GM18499 (cell line): ENCODE measurements at regions not wholly inside any gene's neighbourhood (a gene's known extent, or its start where the extent isn't known, plus 50 kb on each side); places are given as distances from the start of the nearest gene placed in this dataset.

Experiments used
- ATAC-seq: cut with Tn5 transposase; IDR thresholded peaks from one replicate; pipeline ENCODE4 v1.9.1; 2021; ENCODE audit warnings: moderate number of reproducible peaks; ENCODE audit not compliant: insufficient read depth, unreplicated experiment

DNA sequence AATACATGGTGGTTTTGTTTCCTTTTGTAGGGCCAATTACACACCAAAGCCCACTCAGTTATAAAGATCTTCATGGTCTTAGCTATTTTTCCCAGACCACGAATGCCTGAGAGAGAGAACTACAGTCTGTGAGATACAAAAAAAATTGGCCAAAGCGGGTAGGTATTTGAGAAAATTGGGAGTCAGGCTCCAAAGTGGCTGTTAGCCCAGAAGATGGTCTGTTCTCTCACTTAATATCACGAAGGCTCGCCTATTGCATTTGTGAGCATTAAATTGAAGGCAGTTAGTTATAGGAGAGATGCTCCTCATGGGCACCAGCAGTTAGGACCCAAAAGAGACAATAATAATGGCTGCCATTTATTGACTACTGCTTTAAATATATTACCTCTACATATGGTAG, 342.7 kb downstream of the PLPP3 start:
- no peak for ATAC-seq

DNA sequence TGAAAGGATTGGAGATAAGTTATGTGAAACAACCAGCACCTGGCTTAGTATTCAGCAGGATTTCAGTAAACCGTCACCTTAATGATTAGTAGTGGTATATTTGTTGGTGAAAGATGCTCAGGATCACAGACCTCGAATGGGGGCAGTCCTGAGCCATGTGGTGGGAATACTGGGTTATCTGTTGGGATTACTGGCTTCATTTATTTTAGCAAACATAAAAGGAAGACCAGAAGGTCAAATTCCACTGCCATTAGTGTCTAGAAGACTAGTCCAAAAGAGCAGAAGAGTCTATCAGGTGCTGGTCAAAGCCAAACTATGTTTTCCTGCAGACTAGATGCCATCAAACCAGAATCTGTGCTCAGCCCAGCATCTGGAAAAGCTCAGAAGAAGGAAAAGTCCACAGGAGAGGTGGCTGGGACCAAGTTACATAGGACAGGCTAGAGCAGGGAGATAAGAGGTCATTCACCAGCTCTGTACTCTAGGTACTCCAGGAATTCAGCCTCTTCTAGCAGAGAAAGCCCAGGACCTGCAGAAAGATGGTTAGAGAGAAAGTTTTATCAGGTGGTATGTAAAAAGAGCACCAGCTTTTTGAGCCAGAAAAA, 343.4 kb downstream of the PLPP3 start:
- no peak for ATAC-seq

DNA sequence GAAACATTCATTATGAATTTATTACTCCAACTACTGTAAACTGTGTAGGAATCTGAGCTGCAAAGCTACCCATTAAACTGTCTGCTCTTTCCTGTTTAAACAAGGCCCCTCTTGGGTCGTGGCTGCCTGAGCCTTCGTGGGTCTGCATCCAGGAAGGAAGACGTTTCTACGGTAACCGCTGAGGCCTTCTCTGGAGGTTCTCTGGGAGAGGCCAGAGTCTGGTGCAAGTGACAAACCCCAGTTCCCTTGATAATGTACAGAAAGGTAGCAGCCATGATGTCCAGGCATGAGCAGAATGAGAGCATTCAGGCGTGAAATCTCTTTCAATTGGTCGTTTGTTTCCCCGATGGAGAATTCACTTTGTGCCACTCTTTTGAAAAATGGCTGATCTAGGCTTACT, 350.2 kb downstream of the PLPP3 start:
- ATAC-seq, result no peak

DNA sequence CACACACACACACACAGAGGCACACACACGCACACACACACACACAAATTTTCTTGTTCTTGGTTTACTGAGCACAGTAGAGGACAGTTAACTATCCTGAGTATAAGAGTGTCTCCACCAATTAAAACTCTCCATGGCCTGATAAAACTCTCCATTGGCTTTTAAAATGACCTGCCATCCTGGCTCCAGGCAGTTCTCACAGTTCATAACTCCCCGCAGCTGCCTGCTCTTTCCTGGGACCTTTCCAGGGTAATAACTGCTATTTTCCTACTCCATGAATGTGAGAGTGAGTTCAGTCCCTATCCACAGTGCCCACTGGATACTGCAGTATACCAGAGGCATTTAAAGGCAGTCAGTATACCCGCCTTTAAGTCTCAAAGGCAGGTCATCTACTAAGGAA, 351.5 kb downstream of the PLPP3 start:
- ATAC-seq, result no peak

DNA sequence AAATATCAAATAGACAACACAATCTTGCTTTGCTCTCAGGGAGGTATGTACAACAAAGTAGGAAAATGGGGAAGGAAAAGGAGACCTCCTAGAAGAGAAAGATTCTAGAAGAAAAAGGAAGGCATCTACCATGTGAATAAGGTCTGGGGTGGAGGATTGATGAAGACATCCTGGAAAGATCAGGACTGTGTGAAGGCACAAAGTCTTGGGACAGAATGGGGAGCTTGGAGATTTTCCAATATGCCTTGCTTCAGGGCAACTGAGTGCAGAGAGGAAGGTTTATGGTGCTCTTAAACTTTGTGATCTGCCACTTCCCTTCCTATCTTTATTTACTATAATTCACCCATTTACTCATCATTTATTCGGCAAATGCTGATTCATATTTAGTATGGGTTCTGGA, 352.0 kb downstream of the PLPP3 start:
- no peak for ATAC-seq

DNA sequence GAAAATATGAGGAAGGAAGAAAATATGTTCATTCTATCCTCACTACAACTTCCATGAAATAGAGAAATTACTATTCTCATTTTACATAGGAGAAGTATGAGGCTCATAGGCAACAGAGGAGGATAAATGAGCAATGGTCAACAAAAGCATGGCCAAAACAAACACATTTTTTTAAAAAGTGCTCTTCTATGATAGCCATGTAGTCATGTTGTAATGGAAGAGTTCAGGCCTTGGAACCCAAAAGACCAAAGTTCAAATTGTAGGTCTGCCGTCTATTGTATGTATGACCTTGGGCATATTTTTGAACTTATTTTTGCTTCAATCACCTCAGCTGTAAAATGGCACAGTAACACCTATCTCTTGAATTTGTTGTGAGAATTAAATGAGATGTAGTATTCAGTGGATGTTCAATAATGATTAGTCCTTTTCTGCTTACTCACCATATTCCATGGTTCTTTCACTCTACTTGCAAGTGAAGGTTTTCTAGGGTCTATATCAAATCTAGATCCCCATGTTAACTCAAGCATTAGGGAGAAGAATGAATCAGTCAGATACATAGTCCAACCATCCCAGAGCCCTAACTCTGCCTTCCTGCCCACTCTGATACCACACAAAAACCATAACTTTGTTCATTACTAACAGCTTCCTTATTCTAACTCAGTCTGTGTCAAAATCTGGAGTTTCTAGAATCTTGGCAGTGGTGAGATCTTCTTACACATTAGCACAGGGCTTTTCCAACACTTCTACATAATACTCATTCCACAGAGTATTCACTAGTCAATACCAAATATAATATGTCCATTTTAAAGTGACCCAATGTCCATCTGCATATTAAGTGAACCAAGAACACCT, 353.2 kb downstream of the PLPP3 start:
- ATAC-seq, result no peak

DNA sequence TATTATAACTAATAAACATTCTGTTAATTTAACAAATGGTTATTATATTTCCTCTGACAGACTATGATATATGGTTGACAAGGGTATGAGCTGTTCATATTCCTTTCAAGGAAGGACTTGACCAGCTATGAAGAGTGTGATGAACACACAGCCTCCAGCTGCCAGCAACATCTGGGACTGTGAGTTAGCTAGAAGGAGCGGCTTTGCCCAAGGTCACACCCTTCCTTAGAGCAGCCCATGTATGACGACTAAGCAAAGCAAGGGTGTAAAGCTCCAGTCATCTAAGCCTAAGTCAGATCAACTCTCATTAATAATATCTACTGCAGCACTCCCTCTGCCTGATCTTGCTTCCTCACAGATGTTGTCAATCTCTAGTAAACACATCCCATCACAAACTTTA, 355.4 kb downstream of the PLPP3 start:
- ATAC-seq, result no peak

DNA sequence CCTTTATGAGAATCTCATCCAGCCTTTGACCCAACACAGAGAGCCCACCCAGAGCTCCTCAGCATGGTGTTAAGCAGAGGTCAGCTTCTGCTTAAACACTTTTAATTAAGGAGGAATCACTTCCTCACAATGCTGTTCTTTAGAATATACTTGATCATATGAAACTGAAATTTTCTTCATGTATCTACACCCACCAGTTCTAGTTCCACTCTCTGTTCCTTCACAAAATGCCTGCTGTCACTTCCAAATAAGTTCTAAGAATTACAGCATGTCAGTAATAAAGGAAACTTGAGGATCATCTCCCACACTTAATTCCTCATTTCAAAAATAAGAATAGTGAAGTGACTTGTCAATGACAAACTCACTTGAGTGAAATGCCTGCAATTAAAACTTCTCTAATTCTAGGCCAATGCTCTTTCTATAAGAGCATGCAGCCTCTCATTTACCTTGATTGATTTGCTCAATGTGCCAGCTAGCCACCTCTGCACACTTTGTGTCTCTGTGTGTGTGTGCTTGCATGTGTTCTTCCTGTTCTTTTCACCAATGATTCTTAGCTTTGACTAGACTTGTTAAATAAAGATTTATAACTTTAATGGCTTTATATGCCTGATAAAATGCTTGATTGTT, 356.3 kb downstream of the PLPP3 start:
- no peak for ATAC-seq

DNA sequence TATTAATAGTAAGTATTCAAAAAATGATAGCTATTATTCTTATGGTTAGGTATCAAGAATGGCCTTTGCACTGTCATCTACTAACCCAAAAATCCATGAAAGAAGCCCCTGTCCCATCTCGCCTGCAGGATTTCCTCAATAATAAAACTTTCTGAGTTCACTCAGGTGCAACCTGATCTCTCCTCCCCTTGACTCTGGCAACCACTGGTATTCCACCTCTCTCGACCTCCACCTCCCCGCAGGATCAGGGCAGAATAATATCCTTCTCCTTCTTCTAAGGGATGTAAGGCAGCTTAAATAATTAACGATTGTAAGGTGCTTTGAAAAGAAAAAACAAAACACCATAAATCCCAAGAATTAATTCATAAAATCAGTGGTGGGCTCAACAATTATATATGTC, 359.3 kb downstream of the PLPP3 start:
- ATAC-seq, result no peak

DNA sequence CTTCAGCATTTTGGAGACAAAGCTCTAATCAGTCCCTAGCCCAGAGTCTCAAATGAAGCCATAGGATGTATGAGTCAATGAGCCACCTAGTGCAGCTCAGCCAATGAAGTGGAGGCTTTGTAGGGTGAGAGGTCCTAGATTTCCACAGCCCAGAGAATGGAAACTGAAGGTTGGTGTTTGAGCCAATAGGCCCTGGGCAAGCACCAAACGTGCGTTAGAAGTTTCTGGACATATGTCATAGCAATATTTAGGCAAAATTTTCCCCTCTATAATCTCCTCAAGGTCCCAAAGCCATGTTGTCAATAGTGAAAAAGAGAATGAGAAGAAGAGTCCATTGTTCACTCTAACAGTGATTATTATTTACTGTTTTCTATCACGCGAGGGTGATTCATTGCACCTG, 361.3 kb downstream of the PLPP3 start:
- ATAC-seq, result no peak

DNA sequence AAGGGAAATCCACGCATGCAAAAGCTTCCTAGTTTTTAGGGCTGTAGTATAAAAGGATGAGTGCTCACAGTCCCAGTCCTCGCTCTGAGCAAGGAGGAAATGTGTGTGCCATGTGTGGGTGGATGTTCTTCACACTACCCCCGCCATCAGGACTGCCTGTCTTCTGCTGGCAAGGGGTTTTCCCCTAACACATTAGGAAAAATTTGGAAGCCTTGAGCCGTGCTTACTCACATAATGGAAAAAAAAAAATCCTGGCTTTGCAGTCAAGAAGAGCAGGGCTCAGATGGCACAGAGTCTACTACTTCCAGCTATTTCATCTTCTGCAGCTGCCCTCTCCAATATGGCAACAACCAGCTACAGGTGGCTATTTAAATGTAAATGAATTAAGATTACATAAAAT, 363.1 kb downstream of the PLPP3 start:
- ATAC-seq, result no peak

DNA sequence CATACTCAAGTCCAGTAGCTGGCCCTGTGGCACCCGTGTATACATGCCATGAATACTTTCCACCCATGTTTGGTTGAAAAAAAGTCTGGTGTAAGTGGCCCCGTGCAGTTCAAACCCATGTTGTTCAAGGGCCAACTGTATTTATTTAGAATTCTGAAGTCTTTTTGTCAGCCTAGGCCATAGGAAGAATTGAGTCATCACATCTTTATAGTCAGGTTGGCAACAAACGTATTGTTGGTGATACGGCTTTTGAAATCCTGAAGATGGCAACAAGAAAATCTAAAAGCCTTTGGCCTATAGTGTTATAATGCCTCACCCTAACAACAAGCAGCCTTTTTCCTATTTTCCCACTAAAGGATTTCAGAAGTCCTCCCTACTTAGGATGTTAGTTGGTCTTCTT, 363.6 kb downstream of the PLPP3 start:
- ATAC-seq, result no peak

DNA sequence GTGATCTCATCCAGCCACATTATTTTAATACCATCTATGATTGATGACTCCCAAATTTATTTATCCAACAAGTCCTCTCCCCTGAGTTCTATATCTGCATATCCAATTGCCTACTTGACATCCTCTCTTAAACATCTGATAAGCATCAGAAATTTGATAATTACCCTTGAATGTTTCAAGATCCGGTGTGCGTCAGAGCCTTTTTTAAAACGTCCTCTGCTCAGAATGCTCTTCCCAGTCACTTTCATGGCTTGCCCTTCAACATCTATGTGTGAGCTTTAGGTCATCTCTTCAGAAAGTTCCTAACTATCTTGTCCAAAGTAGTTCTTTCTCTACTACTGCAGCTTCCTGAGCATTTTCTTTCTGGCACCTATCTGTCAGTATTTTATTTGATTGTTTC, 364.3 kb downstream of the PLPP3 start:
- ATAC-seq, result no peak

DNA sequence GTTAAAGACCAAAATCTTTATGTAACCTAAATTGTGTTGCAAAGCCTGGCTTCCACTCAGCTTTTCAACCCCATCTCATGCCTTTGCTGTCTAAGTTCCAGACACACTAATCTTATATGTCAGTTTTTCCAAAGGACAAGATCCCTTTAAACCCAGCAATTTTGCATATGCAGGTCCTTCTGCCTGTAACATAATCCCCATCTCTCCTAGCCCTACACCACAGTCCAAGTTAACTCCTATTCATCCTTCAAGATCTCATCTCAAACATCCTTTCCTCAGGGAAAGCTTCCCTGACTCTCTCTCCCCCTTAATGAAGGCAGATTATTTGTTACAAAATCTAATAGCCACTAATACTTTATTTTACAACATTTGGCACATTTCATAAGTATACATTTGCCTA, 366.3 kb downstream of the PLPP3 start:
- no peak for ATAC-seq

DNA sequence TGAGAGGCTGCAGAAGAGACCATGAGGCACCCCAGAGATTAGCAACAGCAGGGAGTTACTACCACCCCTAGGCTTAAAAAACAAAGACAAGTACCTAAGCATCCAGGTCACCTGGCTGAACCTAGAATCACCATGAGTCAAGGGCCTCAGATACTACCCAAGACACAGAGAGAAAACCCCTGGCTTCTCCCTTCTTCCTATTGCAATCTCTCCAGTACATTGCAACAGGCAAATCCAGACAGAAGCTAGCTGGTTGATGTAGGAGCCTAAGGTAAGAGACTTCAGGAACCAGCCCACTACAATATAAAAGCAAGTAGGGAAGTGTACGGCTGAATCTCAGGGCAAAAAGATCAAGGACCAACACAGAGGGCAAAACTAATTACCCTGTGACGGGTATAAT, 367.2 kb downstream of the PLPP3 start:
- no peak for ATAC-seq

DNA sequence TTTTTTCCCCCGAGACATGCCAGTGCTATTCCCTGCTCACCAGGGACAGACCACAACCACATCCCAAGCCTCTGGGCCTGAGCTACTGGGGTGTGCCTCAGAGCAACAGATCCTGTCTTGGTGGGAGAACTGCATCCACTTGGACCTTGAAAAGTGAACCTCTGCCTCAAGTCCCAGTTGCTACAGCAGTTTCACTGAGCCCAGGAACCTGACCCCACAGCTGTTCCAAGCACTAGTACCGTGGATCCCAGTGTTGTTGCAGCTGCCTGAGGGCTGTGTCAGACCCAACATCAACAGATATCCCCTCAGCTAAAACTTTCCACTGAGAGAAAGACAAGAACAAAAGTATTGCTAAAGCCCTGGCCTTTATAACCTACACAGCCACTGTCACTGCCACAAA, 373.0 kb downstream of the PLPP3 start:
- no peak for ATAC-seq

DNA sequence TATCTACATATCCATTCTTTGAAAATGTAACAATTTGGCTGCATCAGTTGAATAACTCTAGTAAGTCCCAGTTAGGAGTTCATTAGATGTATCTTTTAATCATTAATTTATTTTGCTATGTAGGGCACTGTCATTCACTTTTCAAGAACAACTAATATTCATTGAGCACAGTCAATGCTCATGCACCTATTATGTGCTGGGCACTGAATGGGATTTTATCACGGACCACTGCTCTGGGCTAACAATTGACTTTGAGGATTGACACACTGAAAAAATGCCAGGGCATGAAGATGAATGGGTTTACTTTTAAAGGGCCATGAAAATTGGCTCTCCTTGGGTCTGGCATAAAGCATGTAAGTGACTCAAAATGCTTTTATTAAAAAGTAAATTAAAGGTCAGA, 375.2 kb downstream of the PLPP3 start:
- ATAC-seq, result no peak

DNA sequence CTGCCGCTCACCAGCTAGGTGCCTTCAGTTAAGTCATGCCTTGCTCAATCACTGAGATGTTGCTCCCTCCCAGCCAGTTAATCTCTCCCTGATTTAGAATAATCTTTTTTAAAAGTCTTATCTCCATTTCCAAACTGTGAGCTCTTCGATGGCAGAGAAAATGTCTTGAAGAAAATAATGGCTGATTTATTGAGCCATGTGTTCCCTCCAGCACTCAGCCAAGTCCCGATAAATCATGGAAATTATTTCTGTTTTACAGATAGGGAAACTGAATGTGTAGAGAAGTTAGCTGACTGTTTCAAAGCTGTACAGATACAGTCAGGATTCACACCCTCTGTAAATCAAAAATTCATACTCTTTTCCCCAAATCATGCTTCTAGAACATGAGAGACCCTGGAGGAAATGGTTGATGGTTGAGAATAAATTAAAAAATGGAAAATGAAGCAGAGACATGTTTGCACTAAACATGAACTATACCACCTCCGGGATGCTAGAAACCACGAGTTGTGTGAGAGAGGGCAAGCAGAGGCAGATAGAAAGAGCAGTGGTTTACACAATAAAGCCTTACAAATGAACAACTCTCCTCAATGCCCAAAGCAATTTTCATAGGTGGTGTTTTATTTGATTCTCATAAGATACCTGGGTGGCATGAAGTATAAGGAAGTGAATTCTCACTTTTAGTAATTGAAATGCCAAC, 376.4 kb downstream of the PLPP3 start:
- no peak for ATAC-seq

DNA sequence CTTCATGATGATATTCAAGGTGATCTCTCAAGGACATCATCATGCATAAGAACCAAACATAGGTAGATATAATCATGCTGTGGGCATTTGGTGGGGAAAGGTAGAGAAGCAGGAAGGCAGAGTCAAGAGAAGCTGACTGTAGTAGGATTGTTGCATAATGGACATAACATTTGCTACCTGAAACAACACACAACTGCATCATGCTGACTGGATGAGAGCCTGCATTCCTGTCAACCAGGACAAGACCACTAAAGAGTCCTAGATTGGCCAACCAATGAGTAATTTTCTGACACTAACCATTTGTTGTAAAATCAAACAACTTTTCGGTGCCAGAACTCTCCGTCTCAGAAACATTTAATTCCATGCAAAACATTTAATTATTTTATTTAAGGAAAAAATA, 377.2 kb downstream of the PLPP3 start:
- ATAC-seq, result no peak

DNA sequence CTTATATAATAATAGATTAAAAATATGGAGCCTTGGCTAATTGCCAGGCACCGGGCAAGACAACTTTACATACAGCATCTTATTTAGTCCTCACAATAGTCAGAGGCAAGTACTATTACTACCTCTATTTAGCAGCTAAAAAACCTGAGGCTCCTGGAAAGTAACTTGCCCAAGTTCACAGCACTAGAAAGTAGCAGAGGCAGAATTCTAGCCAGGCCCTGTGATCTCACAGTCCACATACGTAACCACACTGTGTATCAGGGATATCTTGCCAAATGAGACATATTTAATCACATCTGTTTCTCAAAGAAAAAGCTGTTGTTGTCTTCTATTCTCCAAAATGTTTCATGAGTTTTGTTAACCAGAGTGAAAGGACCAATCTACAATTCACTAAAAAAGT, 378.5 kb downstream of the PLPP3 start:
- no peak for ATAC-seq

DNA sequence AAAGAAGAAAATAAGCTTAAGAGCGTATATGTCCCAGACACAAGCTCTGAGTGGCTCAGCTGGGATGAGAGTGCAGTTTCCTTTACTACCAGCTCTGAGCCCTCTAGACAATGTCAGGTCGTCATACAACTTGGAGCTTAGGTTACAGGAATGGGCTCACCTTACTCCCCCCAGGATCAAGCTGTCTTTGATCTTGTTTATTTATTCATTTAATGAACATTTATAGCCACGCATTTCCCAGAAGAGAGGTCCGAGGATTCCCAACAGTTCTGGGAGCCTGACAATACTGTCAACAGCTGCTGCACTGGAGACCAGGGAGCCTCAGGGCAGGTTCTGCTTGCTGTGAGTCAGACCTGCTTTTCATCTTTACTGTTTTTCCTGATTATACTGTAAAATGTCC, 378.9 kb downstream of the PLPP3 start:
- no peak for ATAC-seq
